T-helper 1 cell treated with Interleukin-12 subunit alpha and Interleukin-12 subunit beta and Interleukin-4 antibody, amounts not matched to agents 30 μg/mL and 1 μg/mL, for 36 hours (primary cell): ENCODE measurements at regions not wholly inside any gene's neighbourhood (a gene's known extent, or its start where the extent isn't known, plus 50 kb on each side); places are given as distances from the start of the nearest gene placed in this dataset.

ENCODE experiments used
- H3K27ac Mint-ChIP-seq: one replicate; pipeline ENCODE4 v1.8.0; 2021; ENCODE audit warnings: mild to moderate bottlenecking, mixed read lengths
- H3K27me3 Mint-ChIP-seq: one replicate; pipeline ENCODE4 v1.8.0; 2021; ENCODE audit warnings: low read depth, mixed read lengths
- H3K36me3 Mint-ChIP-seq: one replicate; pipeline ENCODE4 v1.8.0; 2021; ENCODE audit warnings: low read depth, mixed read lengths
- H3K4me1 Mint-ChIP-seq: one replicate; pipeline ENCODE4 v1.8.0; 2021; ENCODE audit warnings: low read depth, mixed read lengths
- H3K4me3 Mint-ChIP-seq: one replicate; pipeline ENCODE4 v1.8.0; 2021; ENCODE audit warnings: mild to moderate bottlenecking, moderate library complexity, mixed read lengths
- H3K9me3 Mint-ChIP-seq: one replicate; pipeline ENCODE4 v1.8.0; 2021; ENCODE audit warnings: mixed read lengths

GRCh38 chr21:34305605-34306604 lies 57.9 kb upstream of the KCNE2 start:
- peaks cover 24% of the 10 kb centered on the region for H3K27me3 Mint-ChIP-seq
- no peak overlapping the region for H3K4me3 Mint-ChIP-seq
- no peak overlapping the region for H3K27ac Mint-ChIP-seq
- H3K9me3 Mint-ChIP-seq: peaks cover 3% of the 10 kb centered on the region
- no peaks in the 10 kb centered on the region for H3K4me1 Mint-ChIP-seq
- no peaks in the 10 kb centered on the region for H3K36me3 Mint-ChIP-seq

GRCh38 chr21:34307991-34308532 lies 55.7 kb upstream of the KCNE2 start:
- H3K4me1 Mint-ChIP-seq: no peaks in the 10 kb centered on the region
- H3K4me3 Mint-ChIP-seq: no peak overlapping the region

GRCh38 chr21:34311561-34312330 lies 52.1 kb upstream of the KCNE2 start:
- Mint-ChIP-seq H3K27ac (no peak overlapping the region), H3K4me3 (no peak overlapping the region), H3K36me3 (no peaks in the 10 kb centered on the region), H3K9me3 (no peaks in the 10 kb centered on the region), H3K27me3 (peaks cover 13% of the 10 kb centered on the region), H3K4me1 (no peaks in the 10 kb centered on the region)

More at GRCh38 chr21:34307991-34308532, 55.7 kb upstream of the KCNE2 start:
- H3K36me3 Mint-ChIP-seq: no peaks in the 10 kb centered on the region
- no peak overlapping the region for H3K27ac Mint-ChIP-seq
- peaks cover 22% of the 10 kb centered on the region for H3K27me3 Mint-ChIP-seq
- H3K9me3 Mint-ChIP-seq: no peaks in the 10 kb centered on the region

GRCh38 chr21:34313116-34313515 lies 50.7 kb upstream of the KCNE2 start:
- Mint-ChIP-seq H3K36me3 (no peaks in the 10 kb centered on the region), H3K27ac (no peak overlapping the region), H3K9me3 (no peaks in the 10 kb centered on the region), H3K27me3 (peaks cover 15% of the 10 kb centered on the region), H3K4me1 (no peaks in the 10 kb centered on the region), H3K4me3 (no peak overlapping the region)
